IPS-15b (cell line): ENCODE measurements at regions not wholly inside any gene's neighbourhood (a gene's known extent, or its start where the extent isn't known, plus 50 kb on each side); places are given as distances from the start of the nearest gene placed in this dataset.

Source experiments
- H3K27me3 ChIP-seq: one replicate; pipeline ENCODE4 v1.6.1; 2013; ENCODE audit warnings: low read length; ENCODE audit not compliant: control insufficient read depth, insufficient read depth
- H3K36me3 ChIP-seq: one replicate; pipeline ENCODE4 v1.6.1; 2013; ENCODE audit warnings: low read length; ENCODE audit not compliant: control insufficient read depth, insufficient read depth
- H3K4me1 ChIP-seq: one replicate; pipeline ENCODE4 v1.6.1; 2013; ENCODE audit warnings: mild to moderate bottlenecking, low read length; ENCODE audit not compliant: control insufficient read depth, insufficient read depth
- H3K4me3 ChIP-seq: one replicate; pipeline ENCODE4 v1.5.1; 2013; ENCODE audit warnings: low read depth, low read length
- H3K9ac ChIP-seq: one replicate; pipeline ENCODE4 v1.6.1; 2013; ENCODE audit warnings: low read depth, mild to moderate bottlenecking, low read length
- H3K9me3 ChIP-seq: one replicate; pipeline ENCODE4 v1.6.1; 2013; ENCODE audit warnings: mild to moderate bottlenecking, low read length; ENCODE audit not compliant: control insufficient read depth, insufficient read depth

GRCh38 chr2:88269836-88270235 is 99.7 kb downstream of the THNSL2 start:
- Histone ChIP-seq H3K27me3 (no peaks in the 10 kb centered on the region), H3K36me3 (no peaks in the 10 kb centered on the region), H3K4me1 (no peaks in the 10 kb centered on the region), H3K9ac (no peak overlapping the region), H3K4me3 (no peak overlapping the region), H3K9me3 (no peaks in the 10 kb centered on the region)

GRCh38 chr2:88265352-88266303 is 95.5 kb downstream of the THNSL2 start:
- no peaks in the 10 kb centered on the region for H3K4me1 ChIP-seq
- H3K36me3 ChIP-seq, result no peaks in the 10 kb centered on the region
- no peaks in the 10 kb centered on the region for H3K27me3 ChIP-seq
- H3K9ac ChIP-seq, result no peak overlapping the region
- no peaks in the 10 kb centered on the region for H3K9me3 ChIP-seq
- H3K4me3 ChIP-seq, result no peak overlapping the region

GRCh38 chr2:88263861-88264260 is 93.7 kb downstream of the THNSL2 start:
- no peaks in the 10 kb centered on the region for H3K27me3 ChIP-seq
- no peak overlapping the region for H3K4me3 ChIP-seq
- H3K9ac ChIP-seq, result no peak overlapping the region
- no peaks in the 10 kb centered on the region for H3K9me3 ChIP-seq
- H3K4me1 ChIP-seq, result no peaks in the 10 kb centered on the region
- H3K36me3 ChIP-seq, result no peaks in the 10 kb centered on the region

- no peak overlapping the region for H3K9ac ChIP-seq
- H3K4me3 ChIP-seq, result no peak overlapping the region
- H3K36me3 ChIP-seq, result no peaks in the 10 kb centered on the region
- no peaks in the 10 kb centered on the region for H3K4me1 ChIP-seq
- H3K27me3 ChIP-seq, result no peaks in the 10 kb centered on the region
- no peaks in the 10 kb centered on the region for H3K9me3 ChIP-seq
Measured at GRCh38 chr2:88261725-88262124, 91.6 kb downstream of the THNSL2 start.

GRCh38 chr2:88258208-88258607 is 88.1 kb downstream of the THNSL2 start:
- Histone ChIP-seq H3K9me3 (no peaks in the 10 kb centered on the region), H3K4me3 (no peak overlapping the region), H3K9ac (no peak overlapping the region), H3K4me1 (no peaks in the 10 kb centered on the region), H3K36me3 (no peaks in the 10 kb centered on the region), H3K27me3 (no peaks in the 10 kb centered on the region)

GRCh38 chr2:88254437-88255091 is 84.4 kb downstream of the THNSL2 start:
- Histone ChIP-seq H3K36me3 (no peaks in the 10 kb centered on the region), H3K9ac (no peak overlapping the region), H3K4me1 (no peaks in the 10 kb centered on the region), H3K9me3 (no peaks in the 10 kb centered on the region), H3K27me3 (no peaks in the 10 kb centered on the region), H3K4me3 (no peak overlapping the region)

GRCh38 chr2:88253997-88254396 is 83.9 kb downstream of the THNSL2 start:
- no peaks in the 10 kb centered on the region for H3K4me1 ChIP-seq
- H3K4me3 ChIP-seq, result no peak overlapping the region
- no peaks in the 10 kb centered on the region for H3K36me3 ChIP-seq
- no peak overlapping the region for H3K9ac ChIP-seq
- no peaks in the 10 kb centered on the region for H3K9me3 ChIP-seq
- no peaks in the 10 kb centered on the region for H3K27me3 ChIP-seq

GRCh38 chr2:88253375-88253774 is 83.2 kb downstream of the THNSL2 start:
- Histone ChIP-seq H3K36me3 (peaks cover 1% of the 10 kb centered on the region), H3K4me3 (no peak overlapping the region), H3K4me1 (no peaks in the 10 kb centered on the region), H3K27me3 (no peaks in the 10 kb centered on the region), H3K9ac (no peak overlapping the region), H3K9me3 (no peaks in the 10 kb centered on the region)

GRCh38 chr2:88252646-88253045 is 82.5 kb downstream of the THNSL2 start:
- H3K9me3 ChIP-seq, result no peaks in the 10 kb centered on the region
- H3K36me3 ChIP-seq, result peaks cover 3% of the 10 kb centered on the region
- H3K4me1 ChIP-seq, result no peaks in the 10 kb centered on the region
- no peak overlapping the region for H3K9ac ChIP-seq
- no peaks in the 10 kb centered on the region for H3K27me3 ChIP-seq
- H3K4me3 ChIP-seq, result no peak overlapping the region

GRCh38 chr2:88252111-88252510 is 82.0 kb downstream of the THNSL2 start:
- no peaks in the 10 kb centered on the region for H3K27me3 ChIP-seq
- no peaks in the 10 kb centered on the region for H3K9me3 ChIP-seq
- H3K36me3 ChIP-seq, result peaks cover 3% of the 10 kb centered on the region
- H3K4me1 ChIP-seq, result no peaks in the 10 kb centered on the region
- no peak overlapping the region for H3K9ac ChIP-seq
- no peak overlapping the region for H3K4me3 ChIP-seq

- H3K9ac ChIP-seq, result no peak overlapping the region
- H3K27me3 ChIP-seq, result no peaks in the 10 kb centered on the region
- H3K36me3 ChIP-seq, result peaks cover 3% of the 10 kb centered on the region
- H3K4me3 ChIP-seq, result no peak overlapping the region
- H3K9me3 ChIP-seq, result no peaks in the 10 kb centered on the region
- no peaks in the 10 kb centered on the region for H3K4me1 ChIP-seq
Measured at GRCh38 chr2:88250404-88250803, 80.3 kb downstream of the THNSL2 start.

GRCh38 chr2:88248280-88248828 is 78.2 kb downstream of the THNSL2 start:
- Histone ChIP-seq H3K4me1 (no peaks in the 10 kb centered on the region), H3K36me3 (peaks cover 3% of the 10 kb centered on the region), H3K9ac (no peak overlapping the region), H3K9me3 (no peaks in the 10 kb centered on the region), H3K27me3 (no peaks in the 10 kb centered on the region), H3K4me3 (no peak overlapping the region)
